GM19452 (cell line): ENCODE measurements at regions not wholly inside any gene's neighbourhood (a gene's known extent, or its start where the extent isn't known, plus 50 kb on each side); places are given as distances from the start of the nearest gene placed in this dataset.

Experiments
- ATAC-seq: cut with Tn5 transposase; IDR thresholded peaks from one replicate; pipeline ENCODE4 v1.9.1; 2021; ENCODE audit not compliant: unreplicated experiment

- no peak for ATAC-seq
Observed at GRCh38 chr10:2476218-2476811, 591.0 kb upstream of the PFKP start.

GRCh38 chr10:2475711-2476217 lies 591.6 kb upstream of the PFKP start:
- no peak for ATAC-seq

- no peak for ATAC-seq
Observed at GRCh38 chr10:2471811-2472210, 595.5 kb upstream of the PFKP start.

GRCh38 chr10:2469802-2470201 lies 597.5 kb upstream of the PFKP start:
- ATAC-seq: no peak

DNA sequence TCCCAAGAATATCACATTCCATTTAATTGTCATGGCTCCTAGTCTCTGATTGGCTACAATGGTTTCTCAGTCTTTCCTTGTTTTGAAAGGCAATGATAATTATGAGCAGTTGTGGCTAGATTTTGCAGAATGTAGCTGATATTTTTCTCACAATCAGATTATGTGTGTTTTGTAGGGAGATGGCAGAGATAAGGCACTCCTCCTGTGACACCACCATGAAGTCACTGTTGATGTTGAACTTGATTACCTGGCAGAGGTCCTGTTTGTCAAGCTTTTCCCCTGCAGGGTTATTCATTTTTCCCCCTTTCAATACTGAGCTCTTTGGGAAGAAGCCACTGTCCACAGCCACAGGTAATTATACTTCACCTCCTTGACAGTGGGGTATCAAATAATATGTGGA lies 602.9 kb upstream of the PFKP start:
- ATAC-seq: no peak

DNA sequence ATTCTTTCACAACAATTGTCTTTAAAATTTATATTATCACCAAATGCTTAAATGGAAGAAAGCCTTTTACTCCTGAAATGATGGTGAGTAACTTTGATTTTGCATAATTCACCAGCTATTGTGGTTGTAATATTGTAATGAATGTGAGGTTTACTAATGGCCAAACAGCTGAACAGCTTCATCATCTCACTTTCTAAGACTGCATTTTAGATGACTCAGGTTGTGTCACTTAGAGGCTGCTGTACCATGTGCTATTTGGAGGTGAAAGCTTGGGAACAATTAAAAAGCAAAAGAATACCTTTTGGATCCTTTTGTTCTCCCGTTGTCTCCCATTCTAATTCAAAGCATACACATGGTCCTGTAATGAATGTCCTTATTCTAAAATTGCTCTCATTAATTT lies 604.0 kb upstream of the PFKP start:
- no peak for ATAC-seq

DNA sequence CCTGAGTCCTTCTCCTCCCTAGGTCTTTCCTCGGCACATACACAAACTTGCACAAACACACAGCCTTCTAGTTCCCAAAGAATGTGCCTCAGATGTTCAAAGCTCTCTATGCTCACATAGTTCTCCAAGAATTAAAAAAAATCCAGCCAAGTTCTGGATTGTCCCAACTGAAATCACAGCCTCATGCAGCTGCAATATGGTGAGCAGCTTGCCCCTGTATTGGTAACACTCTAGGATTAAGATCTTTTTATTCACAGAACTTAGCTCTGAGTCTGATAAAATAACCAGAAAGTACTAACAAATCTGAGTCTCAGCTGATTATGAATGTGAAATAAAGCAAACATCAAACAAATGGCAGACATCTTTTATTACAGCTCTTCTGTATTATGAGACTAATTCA lies 604.8 kb upstream of the PFKP start:
- ATAC-seq: no peak

DNA sequence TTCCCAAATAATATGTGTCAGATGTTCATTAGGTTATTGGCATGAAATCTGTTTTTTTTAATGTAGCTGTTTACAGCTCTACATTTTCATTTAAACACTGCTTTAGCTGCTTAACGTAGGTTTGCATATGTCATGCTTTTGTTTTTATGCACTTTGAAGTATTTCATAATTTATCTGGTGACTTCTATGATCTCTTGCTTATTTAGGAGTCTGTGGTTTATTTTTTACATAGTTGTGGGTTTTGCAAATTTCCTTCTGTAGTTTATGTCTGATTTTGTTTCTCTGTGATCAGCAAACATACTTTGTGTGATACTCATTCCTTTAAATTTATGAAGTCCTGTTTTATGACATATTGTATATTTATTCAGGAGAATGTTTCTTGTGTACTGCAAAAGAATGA lies 606.5 kb upstream of the PFKP start:
- ATAC-seq: no peak

DNA sequence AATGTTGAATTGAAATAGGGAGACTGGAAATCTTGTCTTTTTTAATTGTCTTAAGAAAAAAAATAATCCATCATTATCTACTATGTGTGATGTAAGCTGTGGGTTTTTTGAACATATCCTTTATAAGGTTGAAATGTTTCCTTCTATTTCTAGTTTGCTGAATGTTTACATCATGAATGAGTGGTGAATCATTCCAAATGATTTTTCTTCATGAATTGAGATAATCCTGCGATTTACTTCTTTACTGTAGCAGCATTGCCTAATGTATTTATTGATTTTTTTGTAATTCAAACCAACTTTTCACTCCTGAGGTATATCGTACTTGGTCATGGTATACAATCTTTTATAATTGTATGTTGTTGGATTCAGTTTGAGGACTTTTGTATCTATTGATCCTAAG lies 607.6 kb upstream of the PFKP start:
- ATAC-seq: no peak

DNA sequence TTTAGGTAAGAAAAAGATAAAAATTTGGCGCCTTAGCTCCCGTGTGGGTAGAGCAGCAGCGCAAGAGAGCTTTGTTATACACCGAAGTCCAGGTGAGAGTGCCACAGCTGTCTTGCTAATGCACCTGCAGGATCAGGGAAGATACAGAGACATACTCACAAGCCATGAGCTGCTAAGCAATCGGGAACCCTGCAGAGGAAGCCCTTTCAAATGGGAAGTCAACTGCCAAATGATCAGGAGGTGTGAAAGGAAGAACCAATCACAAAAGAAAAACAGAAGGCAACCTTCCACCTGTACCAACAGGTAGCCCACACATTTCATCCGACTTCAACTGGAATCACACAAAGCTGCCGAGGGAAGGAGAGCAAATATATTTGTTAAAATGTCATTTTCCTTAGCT lies 610.5 kb upstream of the PFKP start:
- ATAC-seq: no peak

GRCh38 chr10:2445370-2445769 lies 622.0 kb upstream of the PFKP start:
- no peak for ATAC-seq

- ATAC-seq: no peak
Observed at GRCh38 chr10:2439983-2440382, 627.4 kb upstream of the PFKP start.

GRCh38 chr10:2439000-2439399 lies 628.3 kb upstream of the PFKP start:
- no peak for ATAC-seq

- no peak for ATAC-seq
Observed at GRCh38 chr10:2438248-2438939, 629.0 kb upstream of the PFKP start.

- no peak for ATAC-seq
Observed at GRCh38 chr10:2436933-2437332, 630.4 kb upstream of the PFKP start.

- no peak for ATAC-seq
Observed at GRCh38 chr10:2431961-2432360, 635.4 kb upstream of the PFKP start.

GRCh38 chr10:2427412-2427811 lies 639.9 kb upstream of the PFKP start:
- no peak for ATAC-seq

- ATAC-seq: no peak
Observed at GRCh38 chr10:2425320-2425719, 642.0 kb upstream of the PFKP start.

GRCh38 chr10:2414562-2414961 lies 652.8 kb upstream of the PFKP start:
- no peak for ATAC-seq

- ATAC-seq: no peak
Observed at GRCh38 chr10:2414039-2414438, 653.3 kb upstream of the PFKP start.

DNA sequence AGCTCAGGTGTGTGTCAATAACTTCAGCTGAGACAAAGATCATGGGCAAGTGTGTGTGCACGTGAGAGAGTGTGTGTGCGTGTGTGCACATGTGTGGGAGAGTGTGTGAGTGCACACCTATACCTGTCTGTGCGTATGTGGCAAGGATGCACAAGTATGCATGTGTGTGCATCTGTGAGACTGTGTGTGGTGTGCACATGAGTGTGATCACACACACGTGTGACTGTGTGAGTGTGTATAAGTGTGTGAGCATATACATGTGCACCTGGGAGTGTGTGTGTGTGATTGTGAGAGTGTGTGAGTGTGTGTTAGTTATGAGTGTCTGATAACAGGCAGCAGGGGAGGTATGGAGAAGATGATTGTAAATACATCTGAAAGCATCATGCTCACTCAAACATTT lies 657.3 kb upstream of the PFKP start:
- no peak for ATAC-seq

GRCh38 chr10:2401459-2401858 lies 664.1 kb upstream of the ADARB2 start:
- no peak for ATAC-seq

- no peak for ATAC-seq
Observed at GRCh38 chr10:2399482-2399881, 662.2 kb upstream of the ADARB2 start.
